DMS53 treated with DMSO at 0.1 percent for 48 hours (cell line): ENCODE measurements at regions not wholly inside any gene's neighbourhood (a gene's known extent, or its start where the extent isn't known, plus 50 kb on each side); places are given as distances from the start of the nearest gene placed in this dataset.
"Not testable (repeated sequence)": the region's sequence is repeated elsewhere in the genome, so short reads cannot be mapped to it uniquely, and the experiment has no call there.

Source experiments
- DNase-seq: peaks from one replicate; lab custom pipeline; 2025; ENCODE audit not compliant: unreplicated experiment; lab: John Stamatoyannopoulos, UW

DNA sequence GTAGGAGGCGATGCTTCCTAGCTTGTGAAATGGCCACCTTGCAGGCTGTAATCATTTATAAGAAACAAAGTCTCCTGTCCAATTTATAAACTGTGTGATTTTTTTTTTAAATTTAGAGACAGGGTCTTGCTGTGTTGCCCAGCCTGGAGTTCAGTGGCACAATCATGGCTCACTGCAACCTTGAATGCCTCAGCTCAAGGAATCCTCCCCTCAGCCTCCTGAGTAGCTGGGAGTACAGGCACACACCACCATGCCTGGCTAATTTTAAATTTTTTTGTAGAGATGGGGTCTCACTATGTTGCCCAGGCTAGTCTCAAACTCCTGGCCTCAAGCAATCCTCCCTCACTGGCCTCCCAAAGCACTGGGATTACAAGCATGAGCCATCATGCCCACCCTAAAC is 150.1 kb downstream of the PTPRU start:
- not testable (repeated sequence) for DNase-seq

DNA sequence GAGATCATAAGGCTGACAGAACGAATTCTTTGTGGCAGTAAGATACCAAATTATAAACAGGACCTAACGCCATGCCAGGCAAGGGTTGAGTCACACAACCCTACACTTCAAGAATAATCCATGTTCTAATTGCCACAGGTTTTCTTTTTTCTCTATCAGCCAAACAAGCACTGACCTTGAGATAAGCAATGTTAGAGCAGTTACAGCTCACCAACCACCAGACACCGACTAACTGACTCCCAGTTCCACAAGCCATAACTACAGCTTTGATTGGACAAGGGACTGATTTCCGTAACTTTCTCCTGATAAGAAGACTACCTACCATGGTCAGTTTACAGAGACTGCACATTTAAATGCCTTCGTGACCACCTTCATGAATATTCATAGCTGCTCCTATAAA is 149.6 kb downstream of the PTPRU start:
- no peak for DNase-seq

DNA sequence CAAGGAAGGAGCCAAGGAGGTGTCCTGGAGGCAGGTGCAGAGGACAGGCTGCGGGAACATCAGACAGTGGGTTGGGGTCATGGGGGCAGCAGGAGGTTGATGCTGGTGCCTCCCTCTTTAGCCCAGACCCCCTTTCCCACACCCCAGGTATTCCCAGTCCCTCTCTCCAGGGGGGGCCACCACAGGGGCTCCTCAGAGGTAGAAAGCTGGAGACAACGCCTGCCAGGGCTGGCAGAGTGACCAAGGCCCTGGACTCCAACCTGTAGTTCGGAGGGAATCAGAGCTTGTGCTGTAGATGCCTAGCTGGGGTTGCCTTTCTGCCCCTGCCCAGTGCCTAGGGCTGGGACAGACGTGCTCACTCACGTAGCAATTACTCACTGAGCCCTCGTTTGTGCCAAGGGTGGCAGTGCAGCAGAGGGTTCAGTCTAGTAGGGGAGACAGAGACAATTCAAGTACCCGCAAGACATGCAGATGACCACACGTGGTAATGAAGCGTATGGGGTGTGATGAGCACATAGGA is 148.2 kb downstream of the PTPRU start:
- DNase-seq: no peak

DNA sequence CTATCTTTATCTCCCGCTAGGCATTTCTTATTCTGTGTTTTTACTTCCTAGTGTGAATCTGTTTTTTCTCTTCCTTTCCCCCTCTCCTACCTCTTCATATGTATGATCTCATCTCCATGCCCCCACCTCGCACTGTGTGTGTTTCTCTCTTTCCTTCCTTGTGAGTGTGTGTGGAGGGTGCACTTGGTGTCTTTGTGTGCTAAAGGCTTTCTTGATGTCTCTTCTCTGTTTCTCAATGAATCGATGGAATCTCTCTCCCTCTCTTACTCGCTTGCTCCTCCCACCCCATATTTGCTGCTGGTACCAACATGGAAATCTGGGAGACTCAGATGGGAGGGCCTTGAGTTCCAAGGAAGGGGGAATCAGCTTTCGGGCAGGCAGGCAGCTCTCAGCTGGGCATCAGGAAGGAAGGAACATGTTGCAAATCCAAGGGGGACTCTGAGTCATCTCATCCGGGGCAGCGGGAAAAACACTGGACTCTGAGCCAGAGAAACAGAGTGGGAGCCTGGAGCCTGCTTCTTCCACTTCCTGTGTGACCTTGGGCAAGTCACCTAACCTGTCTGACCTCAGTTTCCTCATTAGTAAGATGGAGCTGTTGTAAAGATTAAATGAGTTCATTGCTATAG is 147.5 kb downstream of the PTPRU start:
- DNase-seq: no peak

DNA sequence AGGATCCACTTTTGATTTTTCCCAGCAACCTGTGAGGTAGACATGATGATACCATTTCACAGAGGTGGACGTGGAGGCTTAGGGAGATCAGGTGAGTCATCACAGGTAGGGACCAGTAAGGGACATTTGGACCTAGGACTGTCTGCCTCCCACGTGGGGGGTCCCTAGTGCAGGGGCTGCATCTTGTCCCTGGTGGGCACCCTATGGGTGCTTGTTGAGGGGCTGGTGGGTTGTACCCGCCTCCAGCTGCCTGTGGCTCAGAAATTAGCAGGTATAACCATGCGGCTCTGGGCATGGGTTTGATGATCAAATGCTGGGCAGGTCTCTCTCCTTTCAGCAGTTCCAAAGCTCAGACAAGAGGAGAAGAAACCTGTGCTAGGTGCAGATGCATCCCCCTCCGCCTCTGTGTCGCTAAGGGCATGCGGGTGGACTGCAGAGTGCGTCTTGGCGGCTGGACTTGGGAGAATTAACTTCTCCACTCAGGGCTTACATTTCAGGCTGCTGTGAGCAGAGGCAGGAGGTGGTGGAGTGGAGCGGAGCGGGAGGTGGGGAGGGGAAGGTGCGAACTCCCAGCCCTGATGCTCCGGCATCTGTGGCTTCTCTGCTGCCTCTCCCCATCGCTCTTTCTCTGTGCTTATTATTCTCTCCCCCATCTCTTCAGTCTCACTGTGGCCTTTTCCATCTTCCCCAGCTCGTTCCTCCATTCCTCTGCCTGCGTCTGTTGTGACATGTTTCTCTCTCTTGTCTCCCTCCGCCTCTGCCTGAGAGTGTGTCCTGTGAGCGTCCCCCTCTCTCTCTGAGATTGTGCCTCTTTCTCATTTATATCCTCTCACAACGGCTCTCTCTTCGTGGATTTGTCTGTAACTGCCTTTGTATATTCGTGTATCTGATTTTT is 146.8 kb downstream of the PTPRU start:
- no peak for DNase-seq

DNA sequence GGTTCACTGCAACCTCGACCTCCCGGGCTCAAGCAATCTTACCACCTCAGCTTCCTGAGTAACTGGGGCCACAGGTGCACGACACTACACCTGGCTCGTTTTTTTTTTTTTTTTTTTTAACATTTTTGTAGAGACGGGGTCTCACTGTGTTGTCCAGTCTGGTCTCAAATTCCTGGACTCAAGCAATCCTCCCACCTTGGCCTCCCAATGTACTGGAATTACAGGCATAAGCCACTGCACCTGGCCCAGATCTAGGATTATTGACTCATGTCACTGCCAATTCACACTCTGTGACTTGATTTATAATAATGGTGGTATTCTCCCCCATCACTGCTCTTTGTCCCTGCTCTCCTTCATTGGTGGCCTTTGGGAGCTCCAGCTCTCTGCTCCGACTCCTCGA is 145.1 kb downstream of the PTPRU start:
- no peak for DNase-seq

DNA sequence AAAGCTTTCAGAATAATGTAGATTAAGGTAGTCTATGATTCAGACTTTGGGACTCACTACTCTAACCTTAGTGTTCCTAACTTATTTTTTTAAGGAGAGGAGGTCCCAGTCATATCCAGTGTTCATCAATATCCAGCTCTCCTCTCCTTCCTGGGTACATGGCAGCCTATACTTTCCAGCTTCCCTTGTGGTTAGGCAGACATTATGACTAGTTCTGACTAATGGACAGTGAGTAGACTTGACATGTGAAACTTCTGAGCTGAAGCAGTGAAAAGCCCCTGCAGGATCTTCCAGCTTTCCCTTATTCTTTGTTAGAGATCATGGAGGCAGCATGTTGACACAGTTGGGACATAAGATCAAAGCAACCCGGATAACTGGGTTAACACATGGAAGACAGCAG is 144.2 kb downstream of the PTPRU start:
- DNase-seq: no peak

DNA sequence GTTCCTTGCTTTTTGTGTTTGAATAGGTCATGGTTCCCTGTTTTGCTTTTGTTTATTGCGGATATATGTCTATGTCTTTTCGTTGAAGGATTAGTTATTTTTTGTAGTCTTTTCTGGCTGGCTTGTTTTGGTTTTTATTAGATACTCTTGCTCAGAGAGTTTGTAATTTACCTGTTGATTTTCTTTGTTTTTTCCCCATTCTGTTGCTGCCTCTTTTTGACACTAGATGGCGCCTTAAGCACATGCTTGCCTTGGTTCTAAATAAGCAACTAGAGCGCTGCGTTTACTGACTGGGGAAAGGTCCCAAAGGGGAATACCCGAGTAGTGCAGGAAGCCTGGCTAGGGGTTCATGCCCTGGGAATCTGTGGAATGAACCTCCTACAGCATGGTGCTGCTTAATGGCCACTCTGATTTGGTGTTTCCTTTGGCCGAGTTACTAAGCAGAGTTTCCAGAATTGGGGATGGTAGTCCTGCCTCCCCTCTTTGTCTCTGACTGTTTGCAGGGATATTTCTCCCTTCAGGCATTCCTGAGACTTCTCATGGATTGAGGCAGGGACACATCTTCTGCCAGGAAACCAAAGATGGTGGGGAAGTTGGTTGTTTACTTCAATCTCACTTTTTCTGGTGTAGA is 143.2 kb downstream of the PTPRU start:
- peak; percentile 17 for DNase-seq
